ENCODE measurements at regions not wholly inside any gene's neighbourhood (a gene's known extent, or its start where the extent isn't known, plus 50 kb on each side); places are given as distances from the start of the nearest gene placed in this dataset.

DNA sequence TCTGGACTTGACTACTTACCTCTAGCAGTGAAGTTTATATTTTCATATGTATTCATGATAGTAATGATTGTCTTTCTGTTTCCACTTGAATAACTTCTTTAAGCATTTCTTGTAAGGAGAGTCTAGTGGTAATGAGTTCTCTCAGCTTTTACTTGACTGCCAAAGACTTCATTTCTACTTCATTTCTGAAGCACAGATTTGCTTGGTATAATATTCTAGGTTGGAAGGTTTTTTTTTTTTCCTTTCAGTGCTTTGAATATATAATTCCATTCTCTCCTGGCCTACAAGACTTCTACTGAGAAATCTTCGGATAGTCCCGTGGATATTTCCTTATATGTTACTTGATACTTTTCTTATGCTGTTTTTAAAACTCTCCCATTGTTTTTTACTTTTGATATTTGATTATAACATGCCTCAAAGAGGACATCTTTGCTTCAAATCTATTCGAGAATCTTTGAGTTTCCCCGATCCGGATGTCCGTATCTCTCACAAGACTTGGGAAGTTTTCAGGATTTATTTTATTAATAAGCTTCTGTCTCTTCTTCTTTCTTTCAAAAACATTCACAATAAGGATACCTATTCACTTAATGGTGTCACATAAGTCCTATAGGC lies 1560.0 kb downstream of the PCDH9 start:
- H3K9me3 ChIP-seq, result peaks cover 20% of the 10 kb centered on the region
- TF ChIP-seq EP300 (IDR thresholded peaks at IDR 0.05), result no peak
- no peak for TF ChIP-seq POLR2AphosphoS5 (IDR thresholded peaks at IDR 0.05)
- TF ChIP-seq, protein P1, sequence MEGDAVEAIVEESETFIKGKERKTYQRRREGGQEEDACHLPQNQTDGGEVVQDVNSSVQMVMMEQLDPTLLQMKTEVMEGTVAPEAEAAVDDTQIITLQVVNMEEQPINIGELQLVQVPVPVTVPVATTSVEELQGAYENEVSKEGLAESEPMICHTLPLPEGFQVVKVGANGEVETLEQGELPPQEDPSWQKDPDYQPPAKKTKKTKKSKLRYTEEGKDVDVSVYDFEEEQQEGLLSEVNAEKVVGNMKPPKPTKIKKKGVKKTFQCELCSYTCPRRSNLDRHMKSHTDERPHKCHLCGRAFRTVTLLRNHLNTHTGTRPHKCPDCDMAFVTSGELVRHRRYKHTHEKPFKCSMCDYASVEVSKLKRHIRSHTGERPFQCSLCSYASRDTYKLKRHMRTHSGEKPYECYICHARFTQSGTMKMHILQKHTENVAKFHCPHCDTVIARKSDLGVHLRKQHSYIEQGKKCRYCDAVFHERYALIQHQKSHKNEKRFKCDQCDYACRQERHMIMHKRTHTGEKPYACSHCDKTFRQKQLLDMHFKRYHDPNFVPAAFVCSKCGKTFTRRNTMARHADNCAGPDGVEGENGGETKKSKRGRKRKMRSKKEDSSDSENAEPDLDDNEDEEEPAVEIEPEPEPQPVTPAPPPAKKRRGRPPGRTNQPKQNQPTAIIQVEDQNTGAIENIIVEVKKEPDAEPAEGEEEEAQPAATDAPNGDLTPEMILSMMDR (IDR thresholded peaks at IDR 0.05), result no peak
- TF ChIP-seq POLR2A (IDR thresholded peaks at IDR 0.05), result no peak
- H3K4me3 ChIP-seq, result no peak overlapping the region
- H3K27ac ChIP-seq, result no peak overlapping the region
- no peaks in the 10 kb centered on the region for H3K4me1 ChIP-seq
- DNase-seq (ENCODE audit: low spot score in 2 of 2), result no peak
- H3K36me3 ChIP-seq, result no peaks in the 10 kb centered on the region
- no peaks in the 10 kb centered on the region for H3K27me3 ChIP-seq
- whole genome bisulfite sequencing, result 97% methylated on average over 6 of the region's 6 CpGs

DNA sequence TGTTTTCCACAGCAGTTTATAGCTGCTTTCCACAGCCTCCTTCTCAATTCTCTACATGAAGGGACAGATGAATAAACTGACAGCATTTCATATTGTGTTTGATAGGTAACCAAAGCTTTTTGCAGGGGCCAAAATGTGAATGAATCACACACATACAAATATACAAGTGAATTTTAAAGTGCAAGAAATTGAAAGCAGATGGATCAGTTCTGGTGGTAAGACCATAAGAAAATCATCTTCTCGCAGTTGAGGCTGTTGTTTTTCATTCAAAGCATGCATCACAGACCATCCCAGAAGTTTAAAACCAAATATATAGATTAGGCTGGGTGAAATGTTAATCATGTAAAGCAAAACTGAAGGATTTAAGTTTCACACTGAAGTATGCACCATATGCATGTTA lies 1569.4 kb downstream of the PCDH9 start:
- H3K4me1 ChIP-seq, result no peaks in the 10 kb centered on the region
- WGBS, result 88% methylated on average over 1 of the region's 1 CpG
- no peak for TF ChIP-seq POLR2AphosphoS5 (IDR thresholded peaks at IDR 0.05)
- TF ChIP-seq, protein P1 (IDR thresholded peaks at IDR 0.05), result no peak
- TF ChIP-seq EP300 (IDR thresholded peaks at IDR 0.05), result no peak
- TF ChIP-seq POLR2A (IDR thresholded peaks at IDR 0.05), result no peak

DNA sequence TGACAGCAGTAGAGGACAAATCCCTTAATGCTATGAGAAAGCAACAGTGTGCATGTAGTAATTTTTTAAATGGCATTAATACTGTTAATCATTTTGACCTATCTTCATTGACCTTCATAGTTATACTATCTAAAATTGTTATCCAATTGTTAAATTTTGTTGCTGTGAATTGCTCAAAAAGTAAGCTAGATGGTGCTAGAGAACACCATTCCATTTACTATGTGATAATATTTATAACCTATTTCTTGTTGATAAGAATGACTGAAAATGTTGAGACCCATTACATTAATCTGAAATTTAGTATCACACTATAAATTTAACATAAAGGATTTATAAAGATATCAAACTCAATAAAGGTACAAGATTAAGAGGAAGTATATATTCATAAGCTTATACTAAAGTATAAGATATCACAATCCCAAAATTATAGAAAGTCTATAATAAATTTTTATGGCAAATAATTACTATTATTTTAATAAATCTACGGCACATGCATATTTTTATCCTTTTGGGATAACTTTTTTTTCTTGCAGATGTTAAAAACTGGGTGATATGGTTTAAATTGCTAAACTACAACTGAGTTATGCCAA lies 1573.3 kb downstream of the PCDH9 start:
- WGBS, result 53% methylated on average over 1 of the region's 1 CpG
- no peaks in the 10 kb centered on the region for H3K9me3 ChIP-seq
- no peak for DNase-seq (ENCODE audit: low spot score in 2 of 2)
- no peaks in the 10 kb centered on the region for H3K4me1 ChIP-seq
- no peaks in the 10 kb centered on the region for H3K27me3 ChIP-seq
- TF ChIP-seq, protein P1 (IDR thresholded peaks at IDR 0.05), result no peak
- no peak for TF ChIP-seq POLR2AphosphoS5 (IDR thresholded peaks at IDR 0.05)
- no peak for TF ChIP-seq EP300 (IDR thresholded peaks at IDR 0.05)
- H3K36me3 ChIP-seq, result no peaks in the 10 kb centered on the region
- H3K27ac ChIP-seq, result no peak overlapping the region
- no peak overlapping the region for H3K4me3 ChIP-seq

More for the DNA sequence above, 1569.4 kb downstream of the PCDH9 start:
- Histone ChIP-seq H3K27ac (no peak overlapping the region), H3K4me3 (no peak overlapping the region), H3K27me3 (no peaks in the 10 kb centered on the region), H3K36me3 (no peaks in the 10 kb centered on the region), H3K9me3 (no peaks in the 10 kb centered on the region)
- DNase-seq (ENCODE audit: low spot score in 2 of 2), result no peak

DNA sequence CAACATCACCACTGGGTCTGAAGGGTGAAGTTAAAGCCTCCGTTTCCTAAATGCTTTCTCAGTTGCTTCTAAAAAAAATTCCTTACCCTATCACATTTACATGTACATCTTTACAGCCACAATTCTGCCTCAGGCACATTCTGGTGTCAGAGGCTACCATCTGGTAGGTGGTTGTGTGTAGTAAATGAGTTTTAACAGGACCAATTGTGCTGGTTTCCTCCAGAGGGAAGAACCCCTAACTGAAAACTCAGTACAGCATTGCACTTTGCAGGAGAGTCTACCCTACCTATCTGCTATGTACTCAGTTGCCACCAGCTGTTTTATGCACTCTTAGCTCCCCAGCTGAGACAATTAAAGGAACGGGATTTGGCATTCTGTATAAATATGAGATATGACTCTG lies 1576.5 kb downstream of the PCDH9 start:
- Histone ChIP-seq H3K4me3 (no peak overlapping the region), H3K27me3 (no peaks in the 10 kb centered on the region), H3K27ac (no peak overlapping the region), H3K9me3 (no peaks in the 10 kb centered on the region), H3K36me3 (no peaks in the 10 kb centered on the region), H3K4me1 (no peaks in the 10 kb centered on the region)
- WGBS, result 42% methylated on average over 2 of the region's 2 CpGs
- DNase-seq (ENCODE audit: low spot score in 2 of 2), result no peak
- TF ChIP-seq POLR2A (IDR thresholded peaks at IDR 0.05) (no peak), POLR2AphosphoS5 (IDR thresholded peaks at IDR 0.05) (no peak), EP300 (IDR thresholded peaks at IDR 0.05) (no peak)
- TF ChIP-seq, protein P1 (IDR thresholded peaks at IDR 0.05), result no peak

DNA sequence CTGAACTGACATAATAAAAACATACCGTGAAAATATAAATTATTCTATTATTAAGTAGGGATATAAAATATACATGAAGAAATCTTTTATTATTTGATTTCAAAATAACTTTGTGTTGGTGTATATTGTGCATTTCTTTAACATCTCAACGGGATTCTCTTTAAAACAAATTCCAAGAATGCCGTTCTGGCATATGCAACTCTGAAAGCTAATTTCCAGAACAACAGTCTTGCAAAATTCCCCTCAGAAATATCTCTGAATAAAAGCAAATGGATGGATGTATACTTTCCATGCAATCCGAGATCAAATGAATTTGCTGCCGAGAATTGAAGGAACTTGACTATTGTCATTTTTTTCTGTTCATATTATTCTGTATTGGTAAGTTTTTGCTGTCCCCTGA lies 1579.8 kb downstream of the PCDH9 start:
- 72% methylated on average over 5 of the region's 5 CpGs for WGBS
- Histone ChIP-seq H3K36me3 (no peaks in the 10 kb centered on the region), H3K9me3 (no peaks in the 10 kb centered on the region), H3K4me3 (no peak overlapping the region), H3K4me1 (no peaks in the 10 kb centered on the region), H3K27me3 (no peaks in the 10 kb centered on the region), H3K27ac (no peak overlapping the region)
- no peak for DNase-seq (ENCODE audit: low spot score in 2 of 2)
- TF ChIP-seq POLR2AphosphoS5 (IDR thresholded peaks at IDR 0.05) (no peak), EP300 (IDR thresholded peaks at IDR 0.05) (no peak), POLR2A (IDR thresholded peaks at IDR 0.05) (no peak)
- TF ChIP-seq, protein P1 (IDR thresholded peaks at IDR 0.05), result no peak

All from suprapubic skin (tissue), 4 donors.